ENCODE measurements at regions not wholly inside any gene's neighbourhood (a gene's known extent, or its start where the extent isn't known, plus 50 kb on each side); places are given as distances from the start of the nearest gene placed in this dataset.

GRCh38 chr14:29035134-29035533, 268.5 kb downstream of the FOXG1 start:
- no peak overlapping the region for H2AFZ ChIP-seq (ENCODE audit: low read depth, low read length)
- intact Hi-C loops (cut with micrococcal nuclease) (no loop called here), in situ Hi-C loops (cut with MboI) (no loop called here)
- no peaks in the 10 kb centered on the region for H3K27me3 ChIP-seq (ENCODE audit: control insufficient read depth in 2 of 2, insufficient read depth in 2 of 2, low read length in 2 of 2)
- no peaks in the 10 kb centered on the region for H4K20me1 ChIP-seq (replicated peaks; ENCODE audit: control insufficient read depth, insufficient read depth, low read length)
- BruUV-seq (replicated peaks), result no TSS peak
- H3K27ac ChIP-seq (ENCODE audit: extremely low read depth, low read depth, low read length), result no peak overlapping the region
- CTCF ChIA-PET (ENCODE audit: low intra/inter-chr PET ratio), result no interaction called here
- no peak overlapping the region for H3K4me3 ChIP-seq
- no peak overlapping the region for H3K9ac ChIP-seq (ENCODE audit: insufficient read depth in 1 of 2, low read depth in 2 of 2, low read length in 2 of 2)
- WGBS (ENCODE audit: insufficient coverage, low coverage, missing lambda C conversion rate), result 39% methylated on average over 2 of the region's 3 CpGs
- no peak overlapping the region for H3K4me2 ChIP-seq (ENCODE audit: insufficient read depth, low read length)
- POLR2A ChIA-PET, result no interaction called here
- no peak for ATAC-seq
- H3K9me1 ChIP-seq (ENCODE audit: control insufficient read depth, insufficient read depth, low read length), result no peaks in the 10 kb centered on the region
- TF ChIP-seq GTF3C2 (IDR thresholded peaks at IDR 0.05; ENCODE audit: borderline replicate concordance, extremely low read depth, insufficient read length) (no peak), TCF15 (CRISPR knock-in tag; IDR thresholded peaks at IDR 0.05) (no peak)
- no peaks in the 10 kb centered on the region for H3K9me3 ChIP-seq (replicated peaks; ENCODE audit: control insufficient read depth, insufficient read depth, low read depth, low read length)
- no peaks in the 10 kb centered on the region for H3K4me1 ChIP-seq (replicated peaks in 1 of 2; ENCODE audit: control insufficient read depth in 2 of 2, insufficient read depth in 2 of 2, low read length in 2 of 2)
- no peak for FAIRE-seq
- no peaks in the 10 kb centered on the region for H3K79me2 ChIP-seq (ENCODE audit: control insufficient read depth, insufficient read depth, low read length)
- no peak for DNase-seq (ENCODE audit: extremely low read depth in 1 of 4, low spot score in 3 of 4)
- H3K36me3 ChIP-seq (ENCODE audit: control insufficient read depth, insufficient read depth, low read length), result no peaks in the 10 kb centered on the region

DNA sequence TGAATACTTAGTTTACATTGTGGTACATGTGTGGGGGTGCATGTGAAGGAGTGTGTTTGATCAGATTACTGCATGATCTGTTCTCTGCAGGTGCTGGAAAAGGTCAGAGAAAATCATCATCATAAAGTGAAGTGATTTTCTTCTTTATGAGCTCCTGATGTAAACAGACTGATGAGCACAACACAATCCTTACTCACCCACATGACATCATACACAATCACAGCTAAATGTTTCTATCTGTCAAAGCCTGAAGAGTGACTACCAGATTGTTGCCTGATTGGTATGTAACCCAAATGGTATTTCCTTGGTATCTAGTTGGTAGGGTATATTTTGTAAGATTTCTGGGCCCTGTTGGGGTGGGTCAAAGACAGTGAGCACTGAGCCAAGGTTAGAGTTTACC, 270.8 kb downstream of the FOXG1 start:
- no peaks in the 10 kb centered on the region for H3K4me1 ChIP-seq (replicated peaks in 1 of 2; ENCODE audit: control insufficient read depth in 2 of 2, insufficient read depth in 2 of 2, low read length in 2 of 2)
- POLR2A ChIA-PET, result no interaction called here

More for the DNA sequence above, 270.8 kb downstream of the FOXG1 start:
- Histone ChIP-seq H3K4me3 (no peak overlapping the region), H2AFZ (ENCODE audit: low read depth, low read length) (no peak overlapping the region), H3K36me3 (ENCODE audit: control insufficient read depth, insufficient read depth, low read length) (no peaks in the 10 kb centered on the region), H3K4me2 (ENCODE audit: insufficient read depth, low read length) (no peak overlapping the region), H3K9ac (ENCODE audit: insufficient read depth in 1 of 2, low read depth in 2 of 2, low read length in 2 of 2) (no peak overlapping the region), H3K9me3 (replicated peaks; ENCODE audit: control insufficient read depth, insufficient read depth, low read depth, low read length) (no peaks in the 10 kb centered on the region), H4K20me1 (replicated peaks; ENCODE audit: control insufficient read depth, insufficient read depth, low read length) (no peaks in the 10 kb centered on the region), H3K27me3 (ENCODE audit: control insufficient read depth in 2 of 2, insufficient read depth in 2 of 2, low read length in 2 of 2) (no peaks in the 10 kb centered on the region), H3K27ac (ENCODE audit: extremely low read depth, low read depth, low read length) (no peak overlapping the region), H3K9me1 (ENCODE audit: control insufficient read depth, insufficient read depth, low read length) (no peaks in the 10 kb centered on the region), H3K79me2 (ENCODE audit: control insufficient read depth, insufficient read depth, low read length) (no peaks in the 10 kb centered on the region)
- ATAC-seq (no peak), DNase-seq (ENCODE audit: extremely low read depth in 1 of 4, low spot score in 3 of 4) (no peak), FAIRE-seq (no peak)
- in situ Hi-C loops (cut with MboI), result no loop called here
- CTCF ChIA-PET (ENCODE audit: low intra/inter-chr PET ratio), result no interaction called here
- BruUV-seq (replicated peaks), result no TSS peak
- intact Hi-C loops (cut with micrococcal nuclease), result no loop called here
- TF ChIP-seq PHB (CRISPR knock-in tag; IDR thresholded peaks at IDR 0.05), result no peak
- TF ChIP-seq CBFA2T3 (IDR thresholded peaks at IDR 0.05), result no peak
- TF ChIP-seq, protein P1, sequence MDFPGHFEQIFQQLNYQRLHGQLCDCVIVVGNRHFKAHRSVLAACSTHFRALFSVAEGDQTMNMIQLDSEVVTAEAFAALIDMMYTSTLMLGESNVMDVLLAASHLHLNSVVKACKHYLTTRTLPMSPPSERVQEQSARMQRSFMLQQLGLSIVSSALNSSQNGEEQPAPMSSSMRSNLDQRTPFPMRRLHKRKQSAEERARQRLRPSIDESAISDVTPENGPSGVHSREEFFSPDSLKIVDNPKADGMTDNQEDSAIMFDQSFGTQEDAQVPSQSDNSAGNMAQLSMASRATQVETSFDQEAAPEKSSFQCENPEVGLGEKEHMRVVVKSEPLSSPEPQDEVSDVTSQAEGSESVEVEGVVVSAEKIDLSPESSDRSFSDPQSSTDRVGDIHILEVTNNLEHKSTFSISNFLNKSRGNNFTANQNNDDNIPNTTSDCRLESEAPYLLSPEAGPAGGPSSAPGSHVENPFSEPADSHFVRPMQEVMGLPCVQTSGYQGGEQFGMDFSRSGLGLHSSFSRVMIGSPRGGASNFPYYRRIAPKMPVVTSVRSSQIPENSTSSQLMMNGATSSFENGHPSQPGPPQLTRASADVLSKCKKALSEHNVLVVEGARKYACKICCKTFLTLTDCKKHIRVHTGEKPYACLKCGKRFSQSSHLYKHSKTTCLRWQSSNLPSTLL (IDR thresholded peaks at IDR 0.05), result no peak
- TF ChIP-seq EGR1 (conservative IDR thresholded peaks at IDR 0.05), result no peak
- TF ChIP-seq TEAD2 (tag; IDR thresholded peaks at IDR 0.05), result no peak
- no peak for TF ChIP-seq SP2 (IDR thresholded peaks at IDR 0.05; ENCODE audit: extremely low read depth, low read depth, low read length, poor library complexity, severe bottlenecking)
- no peak for TF ChIP-seq MED1 (CRISPR knock-in tag; IDR thresholded peaks at IDR 0.05; ENCODE audit: borderline replicate concordance)
- TF ChIP-seq CGGBP1 (CRISPR knock-in tag; IDR thresholded peaks at IDR 0.05), result no peak
- TF ChIP-seq ELF1 (tag; IDR thresholded peaks at IDR 0.05), result no peak
